Suprapubic skin (tissue), 4 donors: ENCODE measurements at regions not wholly inside any gene's neighbourhood (a gene's known extent, or its start where the extent isn't known, plus 50 kb on each side); places are given as distances from the start of the nearest gene placed in this dataset.

Experiments
- DNase-seq, 2 donors: peaks; one replicate each; pipeline ENCODE4 v3.0.0-alpha.2; 2019; ENCODE audit warnings: low spot score in 2 of 2
- H3K27ac ChIP-seq: fragments of 200-600 bp; sonication (generic); one replicate; pipeline ENCODE4 v1.5.1; 2019
- H3K27me3 ChIP-seq: fragments of 200-600 bp; sonication (generic); one replicate; pipeline ENCODE4 v1.5.1; 2019
- H3K36me3 ChIP-seq: fragments of 200-600 bp; sonication (generic); one replicate; pipeline ENCODE4 v1.5.1; 2019
- H3K4me1 ChIP-seq: fragments of 200-600 bp; sonication (generic); one replicate; pipeline ENCODE4 v1.5.1; 2019
- H3K4me3 ChIP-seq: fragments of 200-600 bp; sonication (generic); one replicate; pipeline ENCODE4 v1.5.1; 2019; ENCODE audit warnings: mild to moderate bottlenecking
- H3K9me3 ChIP-seq: fragments of 200-600 bp; sonication (generic); one replicate; pipeline ENCODE4 v1.5.1; 2019
- CTCF ChIP-seq, 2 donors: fragments of 200-600 bp in 1 of 2; fragments of 450-650 bp in 1 of 2; sonication (generic) in 1 of 2; IDR thresholded peaks; one replicate each; pipeline ENCODE4 v1.5.1; 2016 to 2019; ENCODE audit warnings: antibody characterized with exemption in 2 of 2, mild to moderate bottlenecking in 1 of 2, moderate library complexity in 1 of 2
- EP300 ChIP-seq: sonication (generic); formaldehyde crosslinking; IDR thresholded peaks from one replicate; pipeline ENCODE4 v1.6.1; 2017; ENCODE audit warnings: antibody characterized with exemption
- POLR2A ChIP-seq, 2 donors: fragments of 450-650 bp; IDR thresholded peaks; one replicate each; pipeline ENCODE4 v1.6.1; 2017; ENCODE audit warnings: antibody characterized with exemption in 2 of 2, mild to moderate bottlenecking in 2 of 2, moderate library complexity in 2 of 2
- POLR2AphosphoS5 ChIP-seq, 3 donors: sonication (generic); formaldehyde crosslinking; IDR thresholded peaks; one replicate each; pipeline ENCODE4 v1.6.1; 2017; ENCODE audit warnings: antibody characterized with exemption in 3 of 3
- WGBS: methylation state at CpG from one replicate; pipeline ENCODE4 v1.1.5; 2018; 5-methylcytosine and 5-hydroxymethylcytosine counted together

- Histone ChIP-seq H3K27me3 (no peaks in the 10 kb centered on the region), H3K4me3 (no peak overlapping the region), H3K4me1 (no peaks in the 10 kb centered on the region), H3K36me3 (no peaks in the 10 kb centered on the region), H3K9me3 (no peaks in the 10 kb centered on the region), H3K27ac (no peak overlapping the region)
- no peak for DNase-seq
- TF ChIP-seq POLR2AphosphoS5 (IDR thresholded peaks at IDR 0.05) (no peak), EP300 (no peak), POLR2A (IDR thresholded peaks at IDR 0.05) (no peak), CTCF (IDR thresholded peaks at IDR 0.05) (no peak)
- WGBS, result 76% methylated on average over 3 of the region's 3 CpGs
Observed at GRCh38 chr14:85953265-85953664, 423.3 kb downstream of the FLRT2 start.

- no peak overlapping the region for H3K27ac ChIP-seq
- H3K4me3 ChIP-seq, result no peak overlapping the region
- TF ChIP-seq POLR2AphosphoS5 (IDR thresholded peaks at IDR 0.05) (no peak), EP300 (no peak), CTCF (IDR thresholded peaks at IDR 0.05) (no peak), POLR2A (IDR thresholded peaks at IDR 0.05) (no peak)
- WGBS, result 68% methylated on average over 4 of the region's 4 CpGs
- no peaks in the 10 kb centered on the region for H3K27me3 ChIP-seq
- H3K36me3 ChIP-seq, result no peaks in the 10 kb centered on the region
- no peaks in the 10 kb centered on the region for H3K4me1 ChIP-seq
- H3K9me3 ChIP-seq, result no peaks in the 10 kb centered on the region
- DNase-seq, result no peak
Observed at GRCh38 chr14:85948153-85948552, 418.2 kb downstream of the FLRT2 start.

GRCh38 chr14:85947461-85948139, 417.7 kb downstream of the FLRT2 start:
- H3K4me3 ChIP-seq, result no peak overlapping the region
- DNase-seq, result no peak
- 68% methylated on average over 4 of the region's 4 CpGs for WGBS
- H3K4me1 ChIP-seq, result no peaks in the 10 kb centered on the region
- no peak for TF ChIP-seq CTCF (IDR thresholded peaks at IDR 0.05)
- TF ChIP-seq POLR2AphosphoS5 (IDR thresholded peaks at IDR 0.05), result no peak
- TF ChIP-seq EP300, result no peak
- no peak for TF ChIP-seq POLR2A (IDR thresholded peaks at IDR 0.05)
- H3K27me3 ChIP-seq, result no peaks in the 10 kb centered on the region
- H3K36me3 ChIP-seq, result no peaks in the 10 kb centered on the region
- H3K27ac ChIP-seq, result no peak overlapping the region
- H3K9me3 ChIP-seq, result no peaks in the 10 kb centered on the region

- 86% methylated on average over 1 of the region's 1 CpG for WGBS
- H3K9me3 ChIP-seq, result peaks cover 7% of the 10 kb centered on the region
- H3K27me3 ChIP-seq, result no peaks in the 10 kb centered on the region
- no peak overlapping the region for H3K4me3 ChIP-seq
- no peak for DNase-seq
- H3K27ac ChIP-seq, result no peak overlapping the region
- H3K4me1 ChIP-seq, result no peaks in the 10 kb centered on the region
- TF ChIP-seq POLR2AphosphoS5 (IDR thresholded peaks at IDR 0.05), result no peak
- no peak for TF ChIP-seq EP300
- TF ChIP-seq CTCF (IDR thresholded peaks at IDR 0.05), result no peak
- no peak for TF ChIP-seq POLR2A (IDR thresholded peaks at IDR 0.05)
- no peaks in the 10 kb centered on the region for H3K36me3 ChIP-seq
Observed at GRCh38 chr14:85943192-85943591, 413.2 kb downstream of the FLRT2 start.

GRCh38 chr14:85934886-85935254, 404.9 kb downstream of the FLRT2 start:
- H3K9me3 ChIP-seq, result peaks cover 7% of the 10 kb centered on the region
- no peaks in the 10 kb centered on the region for H3K27me3 ChIP-seq
- no peaks in the 10 kb centered on the region for H3K4me1 ChIP-seq
- WGBS, result 17% methylated on average over 3 of the region's 3 CpGs
- peak overlapping the region; percentile 34 for H3K27ac ChIP-seq
- no peak for DNase-seq
- no peaks in the 10 kb centered on the region for H3K36me3 ChIP-seq
- TF ChIP-seq CTCF (IDR thresholded peaks at IDR 0.05) (no peak), EP300 (no peak), POLR2AphosphoS5 (IDR thresholded peaks at IDR 0.05) (no peak), POLR2A (IDR thresholded peaks at IDR 0.05) (no peak)
- H3K4me3 ChIP-seq, result peak overlapping the region; percentile 38
